T-helper 9 cell (primary cell): ENCODE measurements at regions not wholly inside any gene's neighbourhood (a gene's known extent, or its start where the extent isn't known, plus 50 kb on each side); places are given as distances from the start of the nearest gene placed in this dataset.

Experiments used
- DNase-seq: peaks from one replicate; pipeline ENCODE4 v3.0.0-alpha.2; 2020

GRCh38 chr2:118264232-118264990, 176.1 kb downstream of the INSIG2 start:
- no peak for DNase-seq

- no peak for DNase-seq
Observed at GRCh38 chr2:118257696-118258095, 169.4 kb downstream of the INSIG2 start.

GRCh38 chr2:118255771-118256372, 167.6 kb downstream of the INSIG2 start:
- no peak for DNase-seq

GRCh38 chr2:118255301-118255700, 167.0 kb downstream of the INSIG2 start:
- DNase-seq, result no peak

GRCh38 chr2:118254116-118254515, 165.8 kb downstream of the INSIG2 start:
- DNase-seq, result no peak

GRCh38 chr2:118251427-118251826, 163.2 kb downstream of the INSIG2 start:
- DNase-seq, result no peak

- no peak for DNase-seq
Observed at GRCh38 chr2:118250463-118250862, 162.2 kb downstream of the INSIG2 start.

GRCh38 chr2:118250001-118250400, 161.7 kb downstream of the INSIG2 start:
- no peak for DNase-seq

- no peak for DNase-seq
Observed at GRCh38 chr2:118249531-118249930, 161.3 kb downstream of the INSIG2 start.

- DNase-seq, result no peak
Observed at GRCh38 chr2:118246726-118247125, 158.5 kb downstream of the INSIG2 start.

GRCh38 chr2:118246079-118246478, 157.8 kb downstream of the INSIG2 start:
- no peak for DNase-seq

GRCh38 chr2:118244686-118245085, 156.4 kb downstream of the INSIG2 start:
- DNase-seq, result no peak

GRCh38 chr2:118243031-118243430, 154.8 kb downstream of the INSIG2 start:
- no peak for DNase-seq

- DNase-seq, result no peak
Observed at GRCh38 chr2:118242216-118242615, 153.9 kb downstream of the INSIG2 start.

GRCh38 chr2:118241128-118241527, 152.9 kb downstream of the INSIG2 start:
- DNase-seq, result no peak

GRCh38 chr2:118240276-118240675, 152.0 kb downstream of the INSIG2 start:
- no peak for DNase-seq

- DNase-seq, result no peak
Observed at GRCh38 chr2:118239284-118239683, 151.0 kb downstream of the INSIG2 start.

GRCh38 chr2:118237451-118237850, 149.2 kb downstream of the INSIG2 start:
- DNase-seq, result no peak

GRCh38 chr2:118232796-118233195, 144.5 kb downstream of the INSIG2 start:
- no peak for DNase-seq

- no peak for DNase-seq
Observed at GRCh38 chr2:118232391-118232790, 144.1 kb downstream of the INSIG2 start.

- DNase-seq, result no peak
Observed at GRCh38 chr2:118231759-118232158, 143.5 kb downstream of the INSIG2 start.

GRCh38 chr2:118227698-118228508, 139.6 kb downstream of the INSIG2 start:
- no peak for DNase-seq

GRCh38 chr2:118225666-118226065, 137.4 kb downstream of the INSIG2 start:
- no peak for DNase-seq

GRCh38 chr2:118224895-118225311, 136.6 kb downstream of the INSIG2 start:
- DNase-seq, result no peak
